ENCODE measurements at regions not wholly inside any gene's neighbourhood (a gene's known extent, or its start where the extent isn't known, plus 50 kb on each side); places are given as distances from the start of the nearest gene placed in this dataset.
"Not testable (repeated sequence)": the region's sequence is repeated elsewhere in the genome, so short reads cannot be mapped to it uniquely, and the experiment has no call there.

GRCh38 chr1:144026022-144026421 lies 54.2 kb upstream of the FAM72C start:
- not testable (repeated sequence) for DNase-seq (ENCODE audit: low read depth in 2 of 2)

- not testable (repeated sequence) for DNase-seq (ENCODE audit: low read depth in 2 of 2)
Measured at GRCh38 chr1:144021690-144022384, 50.1 kb upstream of the FAM72C start.

All from stimulated activated CD8-positive, alpha-beta memory T cell treated with anti-CD3 and anti-CD28 coated beads, Interleukin-7, amount 100 ng/mL, for 4 hours (primary cell).